Ovary (tissue), 7 donors: ENCODE measurements at regions not wholly inside any gene's neighbourhood (a gene's known extent, or its start where the extent isn't known, plus 50 kb on each side); places are given as distances from the start of the nearest gene placed in this dataset.

Source experiments
- DNase-seq, 5 donors: peaks; one replicate each; pipeline ENCODE4 v3.0.0-alpha.2; 2019 to 2020
- H3K27ac ChIP-seq, 2 donors: fragments of 200-600 bp; one replicate each; pipeline versions ENCODE4 v1.5.1 to v1.8.0; 2019 to 2022
- H3K27me3 ChIP-seq: fragments of 200-600 bp; one replicate; pipeline ENCODE4 v1.8.0; 2022
- H3K36me3 ChIP-seq: fragments of 200-600 bp; sonication (generic); one replicate; pipeline ENCODE4 v1.5.1; 2019
- H3K4me1 ChIP-seq: one replicate; pipeline ENCODE4 v1.8.1; 2013; ENCODE audit warnings: mild to moderate bottlenecking, moderate library complexity; ENCODE audit not compliant: insufficient read depth
- H3K4me3 ChIP-seq: fragments of 200-600 bp; sonication (generic); one replicate; pipeline ENCODE4 v1.5.1; 2017
- H3K9me3 ChIP-seq, 2 donors: fragments of 200-600 bp in 1 of 2; sonication (generic) in 1 of 2; one replicate each; pipeline versions ENCODE4 v1.5.1 to v1.8.1; 2013 to 2019; ENCODE audit warnings: mild to moderate bottlenecking in 1 of 2, moderate library complexity in 1 of 2
- CTCF ChIP-seq, 3 donors: fragments of 450-650 bp in 2 of 3; fragments of 200-600 bp in 1 of 3; IDR thresholded peaks; one replicate each; pipeline versions ENCODE4 v1.5.1 to v1.8.0; 2016 to 2022; ENCODE audit warnings: antibody characterized with exemption in 3 of 3, mild to moderate bottlenecking in 1 of 3
- EP300 ChIP-seq: sonication (generic); formaldehyde crosslinking; IDR thresholded peaks from one replicate; pipeline ENCODE4 v1.6.1; 2017; ENCODE audit warnings: antibody characterized with exemption
- POLR2A ChIP-seq: fragments of 450-650 bp; IDR thresholded peaks from one replicate; pipeline ENCODE4 v1.6.1; 2017; ENCODE audit warnings: antibody characterized with exemption, mild to moderate bottlenecking, moderate library complexity
- WGBS, 3 donors: extraction: QIAGEN DNeasy Blood & Tissue Kit in 1 of 3; methylation state at CpG; one replicate each; pipeline versions ENCODE4 v1.1.5 to v1.1.7; 2013 to 2017; 5-methylcytosine and 5-hydroxymethylcytosine counted together
- intact Hi-C, 4 donors: fragments of 100-400 bp; cut with DNase I; formaldehyde crosslinking; loops; one replicate each; pipeline versions ENCODE4 v1.11.0 to v1.15.1; 2022 to 2023
- donor health status: DM: no; HTN: no; CAD: no; lungs with moderate emphysema.
- donor health status: DM: no; HTN: no; CAD: no.
- donor health status: Bipolar disorder and iron deficiency.
- donor health status: DM: no; HTN: no; CAD: no.
- donor health status: DM: yes; HTN: yes; CAD: no.

- Histone ChIP-seq H3K9me3 (no peaks in the 10 kb centered on the region), H3K4me3 (no peak overlapping the region), H3K36me3 (no peaks in the 10 kb centered on the region), H3K4me1 (no peaks in the 10 kb centered on the region), H3K27me3 (no peaks in the 10 kb centered on the region), H3K27ac (no peak overlapping the region)
- 67 to 72% (median 71%) methylated on average over 4 of the region's 4 CpGs for WGBS, 3 donors
- no peak for DNase-seq
- TF ChIP-seq EP300 (no peak), POLR2A (no peak), CTCF (IDR thresholded peaks at IDR 0.05) (no peak)
- intact Hi-C loops, result no loop called here
These were observed 470.6 kb downstream of the PRDM9 start for GRCh38 chr5:23977997-23978396.

- WGBS, 3 donors, result 90 to 93% (median 92%) methylated on average over 2 of the region's 2 CpGs
- no peak for TF ChIP-seq CTCF (IDR thresholded peaks at IDR 0.05)
- TF ChIP-seq EP300, result no peak
- no peak for TF ChIP-seq POLR2A
- no peak for DNase-seq
- Histone ChIP-seq H3K27me3 (no peaks in the 10 kb centered on the region), H3K27ac (no peak overlapping the region), H3K4me1 (no peaks in the 10 kb centered on the region), H3K9me3 (no peaks in the 10 kb centered on the region), H3K4me3 (no peak overlapping the region), H3K36me3 (no peaks in the 10 kb centered on the region)
- intact Hi-C loops, result no loop called here
These were observed 484.0 kb downstream of the PRDM9 start for GRCh38 chr5:23991406-23991805.

GRCh38 chr5:23994581-23995370, 487.4 kb downstream of the PRDM9 start:
- intact Hi-C loops, result no loop called here
- H3K4me3 ChIP-seq, result no peak overlapping the region
- no peaks in the 10 kb centered on the region for H3K36me3 ChIP-seq
- no peaks in the 10 kb centered on the region for H3K27me3 ChIP-seq
- no peak for DNase-seq
- no peak for TF ChIP-seq EP300
- TF ChIP-seq POLR2A, result no peak
- TF ChIP-seq CTCF (IDR thresholded peaks at IDR 0.05), result no peak
- 70 to 79% (median 72%) methylated on average over 4 of the region's 4 CpGs for WGBS, 3 donors
- no peaks in the 10 kb centered on the region for H3K4me1 ChIP-seq
- no peaks in the 10 kb centered on the region for H3K9me3 ChIP-seq
- H3K27ac ChIP-seq, result no peak overlapping the region

GRCh38 chr5:23996525-23996924, 489.1 kb downstream of the PRDM9 start:
- Histone ChIP-seq H3K4me1 (no peaks in the 10 kb centered on the region), H3K27me3 (no peaks in the 10 kb centered on the region), H3K27ac (no peak overlapping the region), H3K36me3 (no peaks in the 10 kb centered on the region), H3K9me3 (no peaks in the 10 kb centered on the region), H3K4me3 (no peak overlapping the region)
- DNase-seq, result no peak
- whole genome bisulfite sequencing, 3 donors, result 53 to 64% (median 57%) methylated on average over 5 of the region's 5 CpGs
- no peak for TF ChIP-seq EP300
- no peak for TF ChIP-seq CTCF (IDR thresholded peaks at IDR 0.05)
- TF ChIP-seq POLR2A, result no peak
- intact Hi-C loops, result no loop called here
